Stimulated activated CD8-positive, alpha-beta memory T cell treated with anti-CD3 and anti-CD28 coated beads, Interleukin-7, amount 100 ng/mL, for 1 hour (primary cell): ENCODE measurements at regions not wholly inside any gene's neighbourhood (a gene's known extent, or its start where the extent isn't known, plus 50 kb on each side); places are given as distances from the start of the nearest gene placed in this dataset.

Source experiments
- DNase-seq, 2 donors: peaks; one replicate each; pipeline ENCODE4 v3.0.0-alpha.2; 2020; ENCODE audit warnings: low read depth in 2 of 2

DNA sequence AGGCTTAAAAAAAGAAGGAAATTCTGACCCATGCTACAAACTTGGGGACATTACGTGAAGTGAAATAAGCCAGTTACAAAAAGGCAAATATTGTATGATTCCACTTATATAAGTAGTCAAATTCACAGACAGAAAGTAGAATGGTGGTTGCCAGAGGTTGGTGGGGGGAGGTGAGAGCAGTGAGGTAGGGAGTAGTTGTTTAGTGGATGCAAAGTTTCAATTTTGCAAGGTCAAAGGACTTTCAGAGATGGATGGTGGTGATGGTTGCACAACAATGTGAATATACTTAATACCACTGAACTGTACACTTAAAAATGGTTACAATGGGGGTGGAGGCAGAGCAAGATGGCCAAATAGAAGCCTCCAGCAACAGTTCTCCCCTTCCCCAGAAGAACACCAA, 86.2 kb upstream of the PLXNC1 start:
- DNase-seq: no peak

- DNase-seq: no peak
Measured at GRCh38 chr12:94062796-94063635, 85.4 kb upstream of the PLXNC1 start.

DNA sequence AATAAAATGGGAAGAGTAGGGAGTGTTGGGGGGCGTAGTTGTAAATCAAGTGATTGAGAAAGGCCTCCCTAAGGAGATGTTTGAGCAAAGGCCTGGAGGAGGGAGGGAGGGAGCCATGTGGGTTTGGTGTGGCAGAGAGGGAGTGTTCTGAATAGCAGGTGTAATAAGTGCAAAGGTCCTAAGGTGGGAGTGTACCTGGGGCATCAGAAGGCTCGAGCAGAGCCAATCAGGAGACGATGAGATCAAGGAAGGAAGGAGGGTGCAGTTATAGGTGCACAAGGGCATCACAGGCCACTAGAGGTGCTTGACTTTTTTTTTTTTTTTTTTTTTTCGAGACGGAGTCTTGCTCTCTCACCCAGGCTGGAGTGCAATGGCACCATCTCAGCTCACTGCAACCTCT, 77.9 kb upstream of the PLXNC1 start:
- DNase-seq: no peak

- DNase-seq: no peak
Measured at GRCh38 chr12:94071258-94071657, 77.1 kb upstream of the PLXNC1 start.

GRCh38 chr12:94073441-94074051, 74.8 kb upstream of the PLXNC1 start:
- DNase-seq: no peak

GRCh38 chr12:94074216-94074979, 74.0 kb upstream of the PLXNC1 start:
- no peak for DNase-seq

DNA sequence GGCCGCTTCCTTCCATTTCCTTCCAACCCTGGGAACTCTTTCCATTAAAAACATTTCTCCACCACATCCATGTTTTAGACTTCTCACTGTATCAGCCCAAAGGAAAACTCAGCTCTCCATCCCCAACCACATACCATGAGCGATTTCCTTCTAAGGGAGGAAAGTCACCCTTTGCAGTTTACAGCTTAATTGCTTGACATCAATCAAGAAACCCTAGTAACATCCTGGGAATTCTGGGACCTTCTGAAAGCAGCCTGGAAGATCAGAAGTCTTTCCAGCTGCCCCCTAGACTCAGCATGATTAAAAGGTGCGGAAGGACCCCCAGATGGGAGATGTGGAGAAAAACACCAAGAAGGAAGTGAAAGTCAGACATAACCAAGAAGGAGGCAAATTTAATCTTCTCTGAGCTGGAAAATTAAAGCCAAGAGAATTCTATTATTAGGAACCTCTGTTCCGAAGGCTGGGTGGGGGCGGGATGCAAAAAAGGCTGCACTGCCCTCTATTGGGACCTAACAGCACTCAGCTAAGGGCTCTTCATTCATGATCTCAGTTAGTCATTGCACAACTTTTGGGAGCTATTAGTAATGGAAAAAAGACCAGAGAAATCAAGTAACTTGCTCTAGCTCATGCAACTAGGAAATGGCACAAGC, 73.3 kb upstream of the PLXNC1 start:
- DNase-seq: no peak

DNA sequence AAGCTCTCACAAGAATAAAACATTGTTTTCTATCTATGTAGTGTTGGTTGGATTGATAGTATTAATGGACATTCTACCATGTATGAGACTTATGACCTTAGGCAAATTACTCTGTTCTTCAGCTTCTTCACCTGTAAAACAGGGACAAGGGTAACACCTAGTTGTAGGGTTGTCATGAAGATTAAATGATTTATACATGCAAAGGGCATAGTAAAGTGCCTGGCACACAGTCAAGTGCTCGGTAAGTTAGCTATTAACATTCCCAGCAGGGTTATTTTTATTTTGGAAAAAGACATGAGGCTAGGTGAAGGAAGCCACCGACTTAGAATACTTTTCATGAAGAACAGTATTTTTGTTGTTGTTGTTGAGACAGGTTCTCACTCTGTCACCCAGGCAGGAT, 71.2 kb upstream of the PLXNC1 start:
- no peak for DNase-seq

DNA sequence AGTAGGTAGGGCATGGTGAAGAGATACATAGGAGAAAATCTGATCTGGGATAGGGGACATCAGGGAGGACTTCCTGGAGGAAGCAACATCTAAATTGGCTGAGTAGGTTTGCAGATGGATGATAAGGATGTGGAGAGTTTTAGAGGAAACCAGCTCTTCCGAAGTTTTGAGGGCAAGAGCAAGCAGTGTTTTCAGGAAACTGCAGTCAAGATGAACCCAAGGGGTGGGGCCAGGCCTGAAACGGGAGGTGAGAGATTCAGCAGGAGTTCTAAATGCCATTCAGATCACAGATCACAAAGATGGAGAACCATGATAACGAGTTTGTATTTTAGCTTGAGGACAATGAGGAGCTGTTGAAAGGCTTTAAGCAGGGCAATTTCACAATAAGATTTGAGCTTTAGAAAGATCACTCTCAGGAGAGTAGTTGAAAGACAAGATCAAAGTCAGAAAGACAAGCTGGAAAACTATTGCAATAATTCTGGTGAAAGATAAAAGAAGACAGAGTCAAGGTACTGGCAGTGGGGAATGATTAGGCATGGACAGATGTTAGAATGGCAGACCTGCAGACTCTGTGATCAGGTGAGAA, 70.1 kb upstream of the PLXNC1 start:
- no peak for DNase-seq

DNA sequence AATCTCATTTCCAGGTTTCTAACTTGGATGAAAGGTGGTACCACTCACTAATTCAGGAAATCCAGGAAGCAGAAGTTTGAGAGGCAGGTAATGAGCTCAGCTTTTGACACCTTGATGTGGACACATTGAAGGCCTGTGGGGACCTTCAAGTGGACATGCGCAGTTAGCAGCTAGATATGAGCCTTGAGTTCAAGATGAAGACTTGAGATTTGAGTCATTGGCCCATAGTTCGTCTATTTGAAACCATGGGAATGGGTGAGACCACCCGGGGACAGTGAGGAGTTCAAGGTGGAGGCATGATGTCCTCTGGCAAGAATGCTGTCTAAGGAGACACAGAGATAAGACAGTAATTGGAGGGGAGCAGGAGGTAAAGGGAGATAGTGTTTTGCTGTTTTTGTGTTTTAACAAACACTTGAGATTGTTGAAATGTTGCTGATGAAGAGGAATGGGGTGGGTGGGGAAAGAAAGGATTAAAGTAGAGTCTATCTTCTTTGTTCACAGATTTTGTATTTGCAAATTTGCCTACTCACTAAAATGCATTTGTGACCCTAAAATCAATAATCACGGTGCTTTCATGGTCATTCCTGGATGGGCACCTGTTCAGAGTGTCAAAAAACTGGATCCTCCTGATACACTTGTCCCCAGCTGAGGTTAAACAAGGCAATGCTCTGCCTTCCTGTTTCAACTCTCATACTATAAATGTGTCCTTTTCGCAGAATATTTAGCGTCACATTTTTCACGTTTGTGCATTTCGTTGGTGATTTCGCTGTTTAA, 69.5 kb upstream of the PLXNC1 start:
- no peak for DNase-seq

DNA sequence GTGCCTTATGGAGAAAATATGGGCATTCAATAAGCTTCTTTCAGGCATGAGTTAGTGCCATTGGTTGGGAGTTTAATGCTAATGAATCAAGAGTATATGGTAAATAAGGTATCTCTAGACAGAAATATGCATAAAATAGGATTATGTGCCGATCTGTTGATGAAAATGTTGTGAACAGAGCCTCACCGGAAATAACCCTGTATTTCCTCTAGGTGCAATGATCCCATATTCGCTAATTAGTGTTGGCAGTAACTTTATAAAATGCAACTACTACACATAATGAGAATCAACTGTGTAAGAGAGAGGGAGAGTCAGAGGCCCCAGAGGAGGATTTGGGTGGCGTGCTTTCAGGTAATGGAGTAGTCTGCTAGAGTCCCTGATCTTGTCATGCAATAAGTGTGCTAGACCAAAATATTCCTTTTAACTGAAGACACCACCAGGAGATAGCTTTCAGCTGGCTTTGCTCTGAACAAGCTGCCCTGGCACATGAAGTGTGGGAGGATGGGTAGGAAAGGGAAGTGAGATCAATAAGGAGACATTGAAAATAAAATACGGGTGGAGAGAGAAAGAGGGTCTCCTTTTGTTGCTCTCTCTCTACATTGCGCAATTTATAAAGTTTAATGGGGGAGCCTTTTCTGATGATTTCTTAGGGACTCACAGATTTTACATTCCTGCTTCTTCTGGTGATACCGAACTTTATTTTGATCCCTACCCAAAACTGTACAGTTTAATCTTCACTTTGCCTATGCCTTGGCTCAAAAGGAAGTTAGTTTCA, 68.6 kb upstream of the PLXNC1 start:
- no peak for DNase-seq

DNA sequence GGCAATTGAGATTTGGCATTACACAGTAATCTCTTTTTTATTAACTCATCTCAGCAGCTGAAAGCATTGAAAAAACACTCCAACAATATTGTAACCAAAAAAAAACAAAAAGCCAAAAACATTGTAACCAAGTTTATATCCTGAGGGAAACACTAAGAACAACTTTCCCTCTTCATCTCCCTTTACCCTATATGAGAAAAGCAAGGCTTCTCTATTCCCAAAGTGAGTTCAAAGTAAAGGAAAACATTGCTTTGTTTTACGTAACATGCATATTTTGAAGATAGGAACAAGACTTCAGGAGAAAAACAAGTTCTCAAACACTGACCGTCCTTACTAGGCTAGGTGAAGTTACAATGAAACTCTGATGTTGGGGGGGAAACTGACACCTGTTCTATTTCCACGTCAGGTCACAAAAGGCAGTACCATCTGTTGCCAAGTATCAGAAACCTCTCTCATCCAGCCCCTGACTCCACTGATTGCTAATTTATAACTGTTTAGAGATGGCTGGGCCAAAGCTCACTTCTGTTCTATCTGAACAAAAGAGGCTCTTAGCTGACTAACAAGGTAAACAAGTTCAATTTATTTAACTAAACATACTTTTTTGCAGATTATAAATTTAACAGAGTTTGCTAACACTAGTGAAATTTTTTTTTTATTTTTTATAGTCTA, 67.9 kb upstream of the PLXNC1 start:
- no peak for DNase-seq

DNA sequence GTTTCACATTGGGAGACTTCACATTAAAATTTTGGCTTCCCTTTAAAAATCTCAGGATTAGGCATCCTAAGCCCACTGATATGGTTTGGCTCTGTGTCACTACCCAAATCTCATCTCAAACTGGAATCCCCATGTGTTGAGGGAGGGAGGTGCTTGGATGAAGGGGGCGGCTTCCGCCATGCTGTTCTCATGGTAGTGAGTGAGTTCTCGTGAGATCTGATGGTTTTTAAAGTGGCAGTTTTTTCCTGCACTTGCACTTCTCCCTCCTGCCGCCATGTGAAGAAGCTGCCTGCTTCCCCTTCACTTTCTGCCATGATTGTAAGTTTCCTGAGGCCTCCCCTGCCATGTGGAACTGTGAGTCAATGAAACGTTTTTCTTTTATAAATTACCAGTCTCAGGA, 65.7 kb upstream of the PLXNC1 start:
- DNase-seq: no peak

- DNase-seq: no peak
Measured at GRCh38 chr12:94089891-94090290, 58.5 kb upstream of the PLXNC1 start.

GRCh38 chr12:94091624-94092023, 56.8 kb upstream of the PLXNC1 start:
- DNase-seq: no peak

- no peak for DNase-seq
Measured at GRCh38 chr12:94092516-94093241, 55.7 kb upstream of the PLXNC1 start.

- no peak for DNase-seq
Measured at GRCh38 chr12:94094700-94095099, 53.7 kb upstream of the PLXNC1 start.

DNA sequence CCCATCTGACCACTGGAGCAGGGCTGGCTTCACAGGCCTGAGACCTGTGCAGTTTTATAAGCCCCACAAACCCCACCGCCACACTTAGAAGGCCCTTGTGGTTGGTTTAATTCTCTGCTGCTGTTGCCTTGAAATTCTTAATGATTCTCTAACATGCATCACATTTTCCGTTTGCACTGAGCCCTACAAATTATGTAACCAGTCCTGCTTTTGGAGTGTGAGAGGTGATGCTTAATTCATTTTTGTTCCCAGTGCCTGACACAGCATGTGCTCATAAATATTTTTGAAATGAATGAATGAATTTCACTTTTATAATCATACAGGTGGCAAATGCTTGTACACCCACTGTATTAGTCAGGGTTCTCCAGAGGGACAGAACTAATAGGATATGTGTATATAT, 52.8 kb upstream of the PLXNC1 start:
- no peak for DNase-seq

DNA sequence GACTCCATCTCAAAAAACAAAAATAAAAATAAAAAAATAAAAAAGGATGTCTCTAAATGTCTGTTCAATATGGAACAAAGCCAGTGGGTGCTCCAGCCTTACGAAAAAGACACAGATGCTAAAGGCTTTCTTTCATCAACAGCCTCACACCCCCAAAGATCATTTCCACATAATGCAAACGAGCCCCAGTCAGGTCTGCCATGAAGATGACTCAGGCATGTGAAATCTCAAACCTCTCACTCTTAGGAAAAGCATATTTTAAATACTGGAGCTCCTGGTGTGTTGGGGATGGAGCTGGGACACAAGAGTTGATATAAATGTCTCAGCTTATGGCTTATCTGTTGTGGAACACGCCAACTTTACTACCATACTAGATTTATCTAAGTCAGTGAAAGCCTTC, 49.9 kb upstream of the PLXNC1 start:
- DNase-seq: no peak
